GM12864 (cell line): ENCODE measurements at regions not wholly inside any gene's neighbourhood (a gene's known extent, or its start where the extent isn't known, plus 50 kb on each side); places are given as distances from the start of the nearest gene placed in this dataset.
"Not testable (repeated sequence)": the region's sequence is repeated elsewhere in the genome, so short reads cannot be mapped to it uniquely, and the experiment has no call there.

Experiments
- DNase-seq: peaks from one replicate; pipeline ENCODE4 v3.0.0-alpha.2; 2011; ENCODE audit warnings: low read depth
- H3K4me3 ChIP-seq: 2 replicates; pipeline ENCODE4 v1.5.1; 2011; ENCODE audit warnings: mild to moderate bottlenecking, low read depth, low read length, control low read depth
- CTCF ChIP-seq: IDR thresholded peaks from 2 replicates; pipeline ENCODE4 v1.5.1; 2011; ENCODE audit warnings: low read depth, mild to moderate bottlenecking, moderate library complexity, low read length, control low read depth, inconsistent platforms; ENCODE audit errors: missing control alignments

GRCh38 chr11:95417832-95418231, 186.8 kb upstream of the SESN3 start:
- TF ChIP-seq CTCF, result no peak
- H3K4me3 ChIP-seq, result no peak overlapping the region
- no peak for DNase-seq

- no peak overlapping the region for H3K4me3 ChIP-seq
- TF ChIP-seq CTCF, result no peak
- no peak for DNase-seq
Measured at GRCh38 chr11:95415837-95416304, 184.9 kb upstream of the SESN3 start.

- H3K4me3 ChIP-seq, result no peak overlapping the region
- no peak for DNase-seq
- no peak for TF ChIP-seq CTCF
Measured at GRCh38 chr11:95414217-95414616, 183.2 kb upstream of the SESN3 start.

GRCh38 chr11:95413761-95414160, 182.8 kb upstream of the SESN3 start:
- H3K4me3 ChIP-seq, result no peak overlapping the region
- TF ChIP-seq CTCF, result no peak
- no peak for DNase-seq

GRCh38 chr11:95413021-95413420, 182.0 kb upstream of the SESN3 start:
- DNase-seq, result no peak
- no peak overlapping the region for H3K4me3 ChIP-seq
- no peak for TF ChIP-seq CTCF

- DNase-seq, result no peak
- no peak overlapping the region for H3K4me3 ChIP-seq
- TF ChIP-seq CTCF, result no peak
Measured at GRCh38 chr11:95412074-95412473, 181.1 kb upstream of the SESN3 start.

- not testable (repeated sequence) for DNase-seq, H3K4me3 ChIP-seq
Measured at GRCh38 chr11:95410707-95411106, 179.7 kb upstream of the SESN3 start.

- H3K4me3 ChIP-seq, result no peak overlapping the region
- no peak for DNase-seq
- TF ChIP-seq CTCF, result no peak
Measured at GRCh38 chr11:95406271-95406670, 175.3 kb upstream of the SESN3 start.
